Liver (tissue), 3 donors: ENCODE measurements at regions not wholly inside any gene's neighbourhood (a gene's known extent, or its start where the extent isn't known, plus 50 kb on each side); places are given as distances from the start of the nearest gene placed in this dataset.

ENCODE experiments used
- EGR1 ChIP-seq, 2 donors: IDR thresholded peaks; 2 replicates each; pipeline ENCODE4 v1.6.1; 2016 to 2018; ENCODE audit warnings: antibody characterized with exemption in 2 of 2, low read depth in 2 of 2
- FOXA1 ChIP-seq: IDR thresholded peaks from 2 replicates; pipeline ENCODE4 v1.6.1; 2016; ENCODE audit warnings: antibody characterized with exemption
- GABPA ChIP-seq, 2 donors: IDR thresholded peaks in 1 of 2; conservative IDR thresholded peaks in 1 of 2; 2 replicates each; pipeline ENCODE4 v1.6.1; 2016; ENCODE audit warnings: antibody characterized with exemption in 2 of 2, mild to moderate bottlenecking in 1 of 2, moderate library complexity in 1 of 2
- HNF4G ChIP-seq: IDR thresholded peaks from 2 replicates; pipeline ENCODE4 v1.6.1; 2016; ENCODE audit warnings: antibody characterized with exemption
- MAX ChIP-seq: IDR thresholded peaks from 2 replicates; pipeline ENCODE4 v1.6.1; 2016; ENCODE audit warnings: antibody characterized with exemption
- RAD21 ChIP-seq, 2 donors: IDR thresholded peaks; 2 replicates each; pipeline ENCODE4 v1.6.1; 2016; ENCODE audit warnings: antibody characterized with exemption in 2 of 2, mild to moderate bottlenecking in 2 of 2
- REST ChIP-seq: IDR thresholded peaks from 2 replicates; pipeline ENCODE4 v1.6.1; 2016; ENCODE audit warnings: antibody characterized with exemption, mild to moderate bottlenecking
- RXRA ChIP-seq, 2 donors: IDR thresholded peaks; 2 replicates each; pipeline ENCODE4 v1.6.1; 2017 to 2018; ENCODE audit warnings: antibody characterized with exemption in 2 of 2, mild to moderate bottlenecking in 1 of 2
- TAF1 ChIP-seq: conservative IDR thresholded peaks from 2 replicates; pipeline ENCODE4 v1.6.1; 2016; ENCODE audit warnings: antibody characterized with exemption, mild to moderate bottlenecking
- YY1 ChIP-seq: IDR thresholded peaks from 2 replicates; pipeline ENCODE4 v1.6.1; 2016; ENCODE audit warnings: antibody characterized with exemption, mild to moderate bottlenecking
- TF ChIP-seq, protein P1 (sequence below): fragments of 150-350 bp; IDR thresholded peaks from 2 replicates; pipeline ENCODE4 v1.5.1; 2017; ENCODE audit warnings: improper control_type of control experiment, low read depth, low read length; ENCODE audit not compliant: missing input control
- TF ChIP-seq, protein P2 (sequence below): IDR thresholded peaks from 2 replicates; pipeline ENCODE4 v1.6.1; 2016; ENCODE audit warnings: antibody characterized with exemption
- donor health status: healthy.
- donor health status: healthy.

DNA sequence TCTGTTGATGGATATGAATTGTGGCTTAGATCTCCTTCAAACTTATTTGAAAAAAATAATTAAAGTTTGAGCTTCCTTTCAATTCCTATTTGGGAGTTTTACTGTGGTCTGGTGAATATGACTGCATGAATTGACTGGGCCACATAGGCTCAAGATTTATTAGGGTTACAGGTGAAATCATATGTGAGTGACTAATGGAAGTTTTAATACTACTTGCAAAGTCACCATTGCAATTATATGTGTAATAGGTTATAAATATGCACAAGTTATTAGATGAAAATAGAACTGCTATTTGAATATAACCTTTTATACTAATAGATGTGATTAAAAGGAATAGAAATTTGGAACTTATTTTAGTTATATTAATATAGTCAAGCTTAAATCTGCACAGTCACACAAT lies 712.1 kb upstream of the MMS22L start:
- TF ChIP-seq, protein P1, sequence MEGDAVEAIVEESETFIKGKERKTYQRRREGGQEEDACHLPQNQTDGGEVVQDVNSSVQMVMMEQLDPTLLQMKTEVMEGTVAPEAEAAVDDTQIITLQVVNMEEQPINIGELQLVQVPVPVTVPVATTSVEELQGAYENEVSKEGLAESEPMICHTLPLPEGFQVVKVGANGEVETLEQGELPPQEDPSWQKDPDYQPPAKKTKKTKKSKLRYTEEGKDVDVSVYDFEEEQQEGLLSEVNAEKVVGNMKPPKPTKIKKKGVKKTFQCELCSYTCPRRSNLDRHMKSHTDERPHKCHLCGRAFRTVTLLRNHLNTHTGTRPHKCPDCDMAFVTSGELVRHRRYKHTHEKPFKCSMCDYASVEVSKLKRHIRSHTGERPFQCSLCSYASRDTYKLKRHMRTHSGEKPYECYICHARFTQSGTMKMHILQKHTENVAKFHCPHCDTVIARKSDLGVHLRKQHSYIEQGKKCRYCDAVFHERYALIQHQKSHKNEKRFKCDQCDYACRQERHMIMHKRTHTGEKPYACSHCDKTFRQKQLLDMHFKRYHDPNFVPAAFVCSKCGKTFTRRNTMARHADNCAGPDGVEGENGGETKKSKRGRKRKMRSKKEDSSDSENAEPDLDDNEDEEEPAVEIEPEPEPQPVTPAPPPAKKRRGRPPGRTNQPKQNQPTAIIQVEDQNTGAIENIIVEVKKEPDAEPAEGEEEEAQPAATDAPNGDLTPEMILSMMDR = no peak
- TF ChIP-seq FOXA1 = no peak
- TF ChIP-seq REST = no peak
- TF ChIP-seq YY1 = no peak
- TF ChIP-seq RAD21 (IDR thresholded peaks at IDR 0.05) = no peak
- TF ChIP-seq TAF1 = no peak
- TF ChIP-seq HNF4G = no peak
- no peak for TF ChIP-seq GABPA (IDR thresholded peaks at IDR 0.05 in 1 of 2, conservative IDR thresholded peaks at IDR 0.05 in 1 of 2)
- no peak for TF ChIP-seq MAX
- TF ChIP-seq EGR1 (IDR thresholded peaks at IDR 0.05; ENCODE audit: low read depth in 2 of 2) = no peak
- TF ChIP-seq, protein P2, sequence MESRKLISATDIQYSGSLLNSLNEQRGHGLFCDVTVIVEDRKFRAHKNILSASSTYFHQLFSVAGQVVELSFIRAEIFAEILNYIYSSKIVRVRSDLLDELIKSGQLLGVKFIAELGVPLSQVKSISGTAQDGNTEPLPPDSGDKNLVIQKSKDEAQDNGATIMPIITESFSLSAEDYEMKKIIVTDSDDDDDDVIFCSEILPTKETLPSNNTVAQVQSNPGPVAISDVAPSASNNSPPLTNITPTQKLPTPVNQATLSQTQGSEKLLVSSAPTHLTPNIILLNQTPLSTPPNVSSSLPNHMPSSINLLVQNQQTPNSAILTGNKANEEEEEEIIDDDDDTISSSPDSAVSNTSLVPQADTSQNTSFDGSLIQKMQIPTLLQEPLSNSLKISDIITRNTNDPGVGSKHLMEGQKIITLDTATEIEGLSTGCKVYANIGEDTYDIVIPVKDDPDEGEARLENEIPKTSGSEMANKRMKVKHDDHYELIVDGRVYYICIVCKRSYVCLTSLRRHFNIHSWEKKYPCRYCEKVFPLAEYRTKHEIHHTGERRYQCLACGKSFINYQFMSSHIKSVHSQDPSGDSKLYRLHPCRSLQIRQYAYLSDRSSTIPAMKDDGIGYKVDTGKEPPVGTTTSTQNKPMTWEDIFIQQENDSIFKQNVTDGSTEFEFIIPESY = no peak
- TF ChIP-seq RXRA (IDR thresholded peaks at IDR 0.05) = no peak
